ENCODE measurements at regions not wholly inside any gene's neighbourhood (a gene's known extent, or its start where the extent isn't known, plus 50 kb on each side); places are given as distances from the start of the nearest gene placed in this dataset.
"Not testable (repeated sequence)": the region's sequence is repeated elsewhere in the genome, so short reads cannot be mapped to it uniquely, and the experiment has no call there.

DNA sequence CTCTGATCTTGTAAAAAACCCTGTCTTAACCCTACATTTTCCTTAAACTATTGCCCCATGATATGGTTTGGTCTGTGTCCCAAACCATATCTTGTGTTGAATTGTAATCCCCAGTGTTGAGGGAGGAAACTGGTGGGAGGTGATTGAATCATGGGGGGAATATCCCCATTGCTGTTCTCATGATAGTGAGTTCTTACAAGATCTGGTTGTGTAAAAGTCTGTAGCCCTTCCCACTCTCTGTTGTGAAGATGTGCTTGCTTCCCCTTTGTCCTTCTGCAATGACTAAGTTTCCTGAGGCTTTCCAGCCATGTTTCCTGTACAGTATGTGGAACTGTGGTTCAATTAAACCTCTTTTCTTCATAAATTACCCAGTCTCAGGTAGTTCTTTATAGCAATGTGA lies 881.4 kb downstream of the DIPK2A start:
- peak; percentile 77 to 88 (median 86) for DNase-seq

DNA sequence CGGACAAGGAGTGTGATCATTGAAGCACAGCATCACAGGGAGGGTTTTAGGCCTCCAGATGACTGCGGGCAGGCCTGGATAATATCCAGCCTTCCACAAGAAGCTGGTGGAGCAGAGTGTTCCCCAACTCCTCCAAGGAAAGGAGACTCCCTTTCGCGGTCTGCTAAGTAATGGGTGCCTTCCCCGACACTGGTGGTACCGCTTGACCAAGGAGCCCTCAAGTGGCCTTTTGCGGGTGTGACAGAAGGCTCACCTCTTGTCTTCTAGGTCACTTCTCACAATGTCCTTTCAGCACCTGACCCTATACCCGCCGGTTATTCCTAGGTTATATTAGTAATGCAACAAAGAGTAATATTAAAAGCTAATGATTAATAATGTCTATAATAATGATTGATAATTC lies 882.4 kb downstream of the DIPK2A start:
- DNase-seq, result not testable (repeated sequence)

DNA sequence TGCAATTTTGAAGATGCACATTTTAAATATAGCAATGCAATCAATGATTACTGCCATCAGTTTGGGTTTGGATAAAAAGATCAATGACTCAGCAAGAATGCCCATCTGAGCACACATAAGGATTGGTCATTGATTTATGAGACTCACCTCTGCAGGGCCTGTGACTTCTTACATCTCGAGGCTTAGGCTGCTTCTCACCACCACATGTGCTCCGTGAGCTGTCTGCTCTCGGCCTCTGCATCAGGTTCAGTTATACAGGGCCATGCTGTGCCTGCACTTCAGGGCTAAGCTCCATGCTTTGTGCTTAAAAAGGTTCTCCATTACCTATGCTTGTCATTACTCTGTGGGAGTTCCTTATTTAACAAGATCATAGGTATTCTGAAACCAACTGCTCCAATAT lies 887.5 kb downstream of the DIPK2A start:
- no peak for DNase-seq

DNA sequence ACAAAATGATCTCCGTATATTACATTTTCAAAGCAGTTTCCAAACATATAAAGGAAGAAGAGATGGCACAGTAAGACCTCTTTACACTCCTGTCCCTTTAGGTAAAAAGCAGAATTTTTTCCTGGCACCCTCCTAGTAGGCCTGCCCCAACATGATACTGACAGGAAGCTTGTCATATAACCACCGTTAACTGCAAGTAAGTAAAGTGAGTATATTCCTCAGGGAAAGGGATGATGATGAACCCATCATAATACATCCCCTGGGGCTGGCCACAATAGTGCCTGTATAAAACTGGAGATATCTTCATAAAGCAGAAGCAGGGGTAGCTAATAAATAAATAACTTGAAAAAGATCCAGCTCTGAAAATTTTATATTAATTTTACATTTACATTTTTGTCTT lies 893.0 kb downstream of the DIPK2A start:
- no peak for DNase-seq

DNA sequence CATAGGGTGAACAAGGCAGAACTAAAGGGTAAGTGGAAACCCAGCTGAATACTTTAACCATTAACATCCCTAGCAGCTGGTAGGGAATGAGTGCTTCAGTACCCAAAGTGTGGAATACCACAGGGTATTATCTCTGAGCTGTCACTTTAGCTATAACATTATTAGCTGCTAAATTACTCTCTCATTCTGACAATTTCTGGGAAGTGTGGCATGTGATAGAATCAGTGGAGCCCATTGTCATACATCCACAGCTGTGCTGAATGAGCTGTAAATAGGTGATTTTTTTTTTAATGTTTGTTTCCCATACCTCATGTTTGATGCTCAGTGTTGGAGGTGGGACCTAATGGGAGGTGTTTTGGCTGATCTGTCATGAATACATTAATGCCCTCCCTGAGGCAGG lies 894.3 kb downstream of the DIPK2A start:
- DNase-seq, result no peak

DNA sequence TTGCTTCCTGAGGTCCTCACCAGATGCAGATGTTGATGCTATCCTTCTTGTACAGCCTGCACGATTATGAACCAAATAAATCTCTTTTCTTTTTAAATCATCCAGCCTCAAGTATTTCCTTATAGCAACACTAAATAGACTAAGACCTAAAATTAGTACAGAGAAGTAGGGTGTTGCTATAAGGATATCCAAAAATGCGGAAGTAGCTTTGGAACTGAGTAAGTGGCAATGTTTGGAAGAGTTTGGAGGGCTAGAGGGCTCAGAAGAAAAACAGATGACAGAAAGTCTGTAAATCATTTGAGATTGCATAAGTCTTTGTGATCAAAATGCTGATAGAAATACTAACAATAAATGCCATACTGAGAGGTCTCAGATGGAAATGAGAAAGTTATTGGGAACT lies 894.9 kb downstream of the DIPK2A start:
- peak; percentile 31 to 63 (median 61) for DNase-seq

DNA sequence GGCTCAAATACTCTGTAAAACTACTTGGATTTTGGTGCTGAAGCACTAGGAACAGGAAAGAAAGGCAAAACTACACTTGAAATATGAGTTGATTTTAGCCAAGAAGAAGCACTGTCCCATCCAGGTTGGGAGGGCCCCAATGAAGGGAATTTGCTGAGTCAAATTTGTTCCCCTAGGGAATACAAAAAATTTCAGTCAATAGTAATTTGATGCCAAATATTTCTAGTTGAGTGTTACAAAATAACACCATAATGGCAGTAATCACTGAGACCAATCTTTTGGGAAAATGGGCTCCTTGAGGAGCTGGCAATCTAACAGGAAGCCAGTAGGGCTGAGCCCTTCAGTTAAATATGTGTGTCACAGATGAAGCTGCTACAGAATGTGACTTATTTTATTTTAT lies 896.9 kb downstream of the DIPK2A start:
- no peak for DNase-seq

DNA sequence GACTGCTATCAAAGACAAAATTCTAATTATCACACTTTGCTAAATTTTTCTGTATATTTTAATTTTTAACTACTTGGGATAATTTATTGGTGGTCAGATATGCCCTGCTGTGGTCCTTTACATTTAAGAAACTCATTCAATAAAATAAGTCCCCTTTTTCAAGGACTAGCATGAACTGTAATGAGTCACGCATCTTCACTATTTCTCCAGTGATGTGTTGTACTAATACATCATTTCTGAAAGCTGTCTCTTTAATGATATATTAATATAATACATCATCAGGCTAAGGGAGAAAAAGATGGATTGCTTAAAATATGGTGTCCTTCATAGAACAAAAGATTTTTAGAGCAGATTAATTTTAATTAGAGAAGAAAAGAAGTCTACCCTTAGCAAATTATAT lies 901.4 kb downstream of the DIPK2A start:
- no peak for DNase-seq

DNA sequence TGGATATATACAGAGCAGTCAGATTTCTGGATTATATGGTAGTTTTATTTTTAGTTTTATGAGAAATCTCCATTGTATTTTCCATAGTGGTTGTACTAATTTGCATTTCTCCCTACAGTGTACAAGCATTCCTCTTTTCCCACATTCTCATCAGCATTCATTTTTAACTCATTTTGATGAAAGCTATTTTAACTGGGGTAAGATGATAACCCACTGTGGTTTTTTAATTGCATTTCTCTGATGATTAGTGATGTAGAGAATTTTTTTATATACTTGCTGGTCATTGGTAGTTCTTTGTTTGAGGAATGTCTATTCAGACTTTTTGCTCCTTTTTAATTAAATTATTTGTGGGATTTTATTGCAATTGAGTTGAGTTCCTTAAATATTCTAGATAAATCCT lies 903.6 kb downstream of the DIPK2A start:
- no peak for DNase-seq

DNA sequence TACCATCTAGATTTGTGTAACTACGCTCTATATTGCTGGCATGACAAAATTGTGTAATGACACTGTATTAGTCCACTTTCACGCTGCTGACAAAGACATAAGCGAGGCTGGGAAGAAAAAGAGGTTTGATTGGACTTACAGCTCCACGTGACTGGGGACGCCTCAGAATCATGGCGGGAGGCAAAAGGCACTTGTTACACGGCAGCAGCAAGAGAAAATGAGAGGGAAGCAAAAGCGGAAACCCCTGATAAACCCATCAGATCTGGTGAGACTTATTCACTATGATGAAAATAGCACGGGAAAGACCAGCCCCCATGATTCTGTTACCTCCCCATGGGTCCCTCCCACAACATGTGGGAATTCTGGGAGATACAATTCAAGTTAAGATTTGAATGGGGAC lies 905.7 kb downstream of the DIPK2A start:
- no peak for DNase-seq

DNA sequence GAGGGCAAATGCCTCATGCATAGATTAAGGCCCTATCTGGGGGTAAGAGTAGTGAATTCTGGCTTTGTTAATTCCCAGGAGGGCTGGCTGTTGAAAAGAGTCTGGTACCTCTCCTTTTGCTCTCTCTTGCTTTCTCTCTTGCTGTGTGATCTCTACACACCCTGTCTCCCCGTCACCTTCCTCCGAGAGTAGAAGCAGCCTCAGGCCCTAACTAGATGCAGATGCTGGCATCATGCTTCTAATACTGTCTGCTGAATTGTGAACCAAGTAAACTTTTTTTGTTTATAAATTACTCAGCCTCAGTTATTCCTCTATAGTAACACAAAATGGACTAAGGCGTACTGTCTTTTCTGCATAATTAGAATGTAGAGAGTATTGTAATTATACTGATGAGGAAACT lies 908.1 kb downstream of the DIPK2A start:
- DNase-seq, result no peak

DNA sequence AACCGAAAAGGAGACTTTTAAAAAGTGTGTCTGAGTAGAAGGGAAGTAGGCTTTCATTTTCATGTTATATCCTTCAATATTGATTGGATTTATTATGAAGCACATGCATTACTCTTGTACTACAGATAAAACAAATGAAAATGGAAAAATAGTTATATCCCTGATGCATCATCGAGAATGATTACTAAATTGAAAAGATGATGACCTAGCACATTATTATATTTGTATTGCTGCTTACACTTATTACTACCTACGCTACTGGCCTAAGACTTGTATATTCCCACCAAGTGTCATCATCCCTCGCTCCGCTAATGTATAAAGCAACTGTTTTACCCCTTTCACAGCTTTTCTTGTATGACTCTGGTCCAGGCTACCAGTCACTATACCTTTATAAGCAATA lies 922.4 kb downstream of the DIPK2A start:
- no peak for DNase-seq

DNA sequence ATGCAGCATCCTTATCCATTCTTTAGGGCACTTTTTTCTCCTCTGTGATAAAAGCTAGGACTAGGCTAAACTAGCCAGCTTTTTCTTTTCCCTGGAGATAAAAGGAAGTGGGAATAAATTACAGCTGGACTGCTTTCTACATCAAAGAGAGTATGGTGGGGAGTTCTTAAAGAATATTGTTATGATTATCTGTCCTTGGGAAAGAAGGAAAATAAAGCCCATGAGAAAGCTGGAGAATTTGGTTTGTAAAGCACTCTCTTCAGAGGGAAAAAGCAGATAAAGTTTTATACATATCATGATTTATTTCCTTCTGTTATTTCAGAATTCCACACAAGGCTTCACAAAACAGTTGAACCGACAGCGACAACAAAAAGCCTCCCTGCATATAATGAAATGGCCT lies 923.0 kb downstream of the DIPK2A start:
- no peak for DNase-seq

DNA sequence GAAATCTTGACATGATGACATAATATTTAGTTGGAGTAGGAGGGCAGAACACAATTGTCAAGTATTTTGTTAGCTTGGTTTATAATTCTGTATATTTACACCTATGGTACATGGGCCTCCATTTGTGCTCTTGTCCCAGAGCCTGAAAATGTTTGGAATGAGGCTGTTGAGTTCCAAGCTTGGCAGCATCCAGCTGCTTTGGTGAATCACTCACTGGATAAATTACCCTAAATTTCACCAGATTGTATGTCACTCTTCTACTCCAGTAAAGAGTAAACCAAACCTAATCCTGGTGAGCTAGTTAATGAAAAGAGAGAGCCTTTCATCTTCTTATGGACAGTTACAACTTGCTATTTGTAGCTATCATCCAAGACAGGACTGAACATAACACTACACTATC lies 928.7 kb downstream of the DIPK2A start:
- DNase-seq, result no peak

DNA sequence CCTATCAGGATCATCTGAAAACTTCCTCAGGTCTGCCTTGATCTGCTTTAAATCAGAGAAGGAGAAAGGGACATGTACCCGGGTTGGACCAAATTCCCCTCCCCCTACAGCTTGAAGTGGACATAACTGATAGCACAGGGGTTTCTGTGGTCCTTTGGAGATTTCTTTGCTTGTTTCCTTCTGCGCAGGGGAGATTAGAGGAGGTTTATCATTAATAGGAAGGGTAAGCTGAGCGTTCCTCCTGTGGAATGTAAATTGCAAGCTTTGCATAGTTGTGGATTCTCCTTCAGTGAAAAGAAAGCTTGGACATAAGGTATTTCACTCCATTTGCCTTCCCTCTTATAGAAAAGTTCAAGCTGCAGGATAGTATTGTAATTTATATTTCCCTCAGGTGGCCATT lies 936.0 kb downstream of the DIPK2A start:
- not testable (repeated sequence) for DNase-seq

DNA sequence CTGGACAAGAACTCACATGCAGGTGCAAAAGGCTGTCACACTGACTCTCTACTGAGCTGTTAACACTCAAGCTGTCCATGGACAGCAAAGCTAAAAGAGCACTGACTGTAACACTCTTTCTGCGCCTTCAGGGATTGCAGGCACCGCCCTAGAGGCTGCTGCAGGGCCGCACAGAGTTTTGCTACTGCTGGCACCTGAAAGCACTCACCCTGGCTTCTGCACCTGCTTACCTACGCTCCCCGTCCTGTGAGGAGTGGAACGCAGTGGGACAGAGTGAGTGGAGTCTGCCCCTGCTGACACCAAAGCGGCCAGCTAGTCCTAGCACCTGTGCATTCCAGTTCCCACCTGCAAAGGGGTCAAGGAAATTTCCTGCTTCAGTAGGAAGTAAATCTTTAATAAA lies 941.3 kb downstream of the DIPK2A start:
- no peak for DNase-seq

DNA sequence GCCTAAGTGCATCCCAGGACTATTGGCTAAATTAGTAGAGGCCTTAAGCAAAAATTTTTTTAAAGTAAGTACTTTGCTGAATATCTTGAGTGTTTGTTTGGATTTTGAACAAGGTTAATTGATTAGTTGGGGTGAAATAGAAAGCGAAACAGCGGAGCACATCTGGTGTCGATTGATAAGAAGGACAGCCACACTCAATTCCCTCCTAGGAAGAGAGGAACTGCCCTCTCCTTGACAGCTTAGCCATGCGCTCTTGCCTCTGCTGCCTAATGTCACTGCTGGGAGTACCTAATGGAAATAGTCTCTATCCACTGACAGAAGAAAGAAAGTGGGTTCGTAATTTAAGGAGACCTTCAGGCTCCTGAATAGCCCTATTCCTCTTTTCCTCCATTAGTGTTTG lies 943.6 kb downstream of the DIPK2A start:
- no peak for DNase-seq

DNA sequence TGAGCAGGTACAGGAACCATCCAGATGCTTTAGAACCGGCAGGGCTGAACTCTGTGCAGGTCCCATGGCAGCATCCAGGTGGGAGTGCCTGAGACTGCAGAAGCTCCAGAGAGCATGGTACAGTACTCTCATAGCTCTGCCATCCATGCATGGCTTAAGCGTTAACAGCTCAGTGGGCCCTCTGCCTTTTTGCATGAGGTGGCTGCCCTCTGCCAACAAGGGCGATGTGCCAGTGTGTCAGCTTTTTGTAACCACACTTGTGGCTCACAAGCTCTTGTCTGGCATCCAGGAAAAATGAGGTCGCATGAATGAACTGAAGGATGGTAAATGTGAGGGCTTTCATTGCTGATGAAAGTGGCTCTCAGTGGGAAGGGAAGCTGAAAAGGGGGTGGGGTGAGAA lies 950.1 kb downstream of the DIPK2A start:
- DNase-seq, result no peak

DNA sequence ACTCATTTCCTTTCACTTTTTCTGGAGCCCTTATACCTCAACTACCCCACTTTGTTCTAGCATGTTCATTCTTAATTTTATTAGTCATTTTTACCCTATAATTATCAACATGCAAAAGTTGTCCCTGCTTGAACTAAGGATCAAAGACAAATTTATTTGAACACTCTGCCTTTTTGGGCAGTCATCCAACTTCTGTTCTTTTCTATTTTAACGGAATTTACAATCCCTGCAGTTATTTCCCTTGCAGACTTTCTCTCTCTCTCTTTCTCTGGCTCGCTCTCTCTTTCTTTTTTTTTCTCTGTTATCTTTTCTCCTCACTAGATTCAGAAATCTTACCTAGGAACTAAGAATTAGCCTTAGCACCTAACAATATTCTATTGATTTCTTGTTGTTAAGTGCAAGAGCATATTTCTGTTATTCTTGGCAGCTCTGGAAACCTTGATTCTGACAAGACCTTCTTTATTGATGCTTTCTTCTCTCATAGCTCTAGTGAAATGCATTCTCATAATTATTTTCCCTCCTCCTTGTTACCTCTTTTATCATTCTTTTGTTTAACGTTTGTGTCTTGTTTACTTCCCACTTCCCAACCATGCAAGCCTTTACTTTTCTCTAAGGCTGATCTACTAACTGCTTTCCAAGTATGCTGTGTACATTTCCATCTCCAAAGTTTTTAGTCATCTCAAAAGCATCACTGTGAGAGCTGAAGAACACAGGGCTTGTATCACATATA lies 951.6 kb downstream of the DIPK2A start:
- no peak for DNase-seq

DNA sequence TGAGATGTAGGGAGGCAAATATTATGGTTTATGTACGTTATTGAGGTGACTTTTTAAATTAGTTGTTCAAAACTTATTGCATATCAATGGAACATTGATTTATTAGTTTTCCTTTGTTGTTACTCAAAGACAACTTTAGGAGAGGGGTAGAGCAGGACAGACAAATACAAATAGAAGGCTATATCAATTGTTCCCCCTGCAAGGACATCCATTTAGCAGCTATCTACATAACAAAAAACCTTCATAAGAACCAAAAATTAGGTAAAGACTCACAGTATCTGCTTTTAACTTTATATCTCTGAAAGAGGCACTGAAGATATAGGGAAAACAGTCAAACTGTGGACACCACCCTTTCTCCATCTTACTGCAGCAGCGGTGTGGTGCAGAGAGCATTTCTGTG lies 958.8 kb downstream of the DIPK2A start:
- DNase-seq, result no peak

DNA sequence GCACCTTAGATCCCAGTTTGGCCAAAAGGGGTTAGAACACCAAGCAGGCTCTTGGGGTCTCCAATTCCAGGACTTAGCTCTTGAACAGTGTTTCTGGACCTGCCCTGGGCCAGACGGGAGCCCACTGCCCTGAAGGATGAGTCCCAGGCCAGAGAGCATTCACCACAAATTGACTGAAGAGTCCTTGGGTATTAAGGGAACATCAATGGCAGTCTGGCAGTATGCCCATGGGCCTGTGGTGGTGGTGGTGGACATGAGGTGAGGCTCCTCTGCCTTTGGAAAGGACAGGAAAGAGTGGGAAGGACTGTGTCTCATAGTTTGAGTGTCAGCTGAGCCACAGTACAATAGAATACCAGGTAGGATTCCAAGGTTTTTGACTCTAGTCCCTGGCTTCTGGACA lies 960.0 kb downstream of the DIPK2A start:
- DNase-seq, result no peak

DNA sequence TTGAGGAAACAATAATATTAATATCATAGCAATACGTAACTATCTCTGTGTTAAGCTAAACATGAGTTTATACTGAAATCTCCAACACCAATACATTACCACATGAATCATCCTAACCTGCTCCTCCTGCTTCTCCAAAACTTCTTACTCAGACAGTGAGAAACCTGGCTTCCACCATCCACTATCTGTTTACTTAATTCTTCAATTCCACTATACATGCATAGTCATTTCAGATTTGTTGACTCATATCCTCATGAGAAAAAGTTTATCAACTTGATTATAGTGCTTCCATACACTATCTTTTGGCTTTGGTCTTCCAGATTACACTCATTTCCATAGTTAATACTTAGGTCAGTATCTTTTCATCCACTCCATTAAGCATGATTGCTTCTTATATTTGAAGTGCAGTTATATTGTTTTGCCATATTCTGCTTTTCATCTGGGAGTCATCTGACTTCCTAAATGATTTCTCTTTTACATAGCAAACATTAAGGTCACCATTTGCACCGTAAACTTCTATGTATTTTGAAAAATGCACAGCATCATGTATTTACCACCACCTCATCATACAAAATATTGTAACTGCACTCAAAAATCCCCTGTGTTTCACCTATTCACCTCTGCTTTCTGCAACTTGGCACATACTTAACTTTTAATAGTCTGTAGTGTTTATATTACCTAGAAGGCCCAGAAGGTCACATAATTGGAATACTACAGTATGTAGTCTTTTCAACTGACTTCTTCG lies 970.6 kb downstream of the DIPK2A start:
- no peak for DNase-seq

DNA sequence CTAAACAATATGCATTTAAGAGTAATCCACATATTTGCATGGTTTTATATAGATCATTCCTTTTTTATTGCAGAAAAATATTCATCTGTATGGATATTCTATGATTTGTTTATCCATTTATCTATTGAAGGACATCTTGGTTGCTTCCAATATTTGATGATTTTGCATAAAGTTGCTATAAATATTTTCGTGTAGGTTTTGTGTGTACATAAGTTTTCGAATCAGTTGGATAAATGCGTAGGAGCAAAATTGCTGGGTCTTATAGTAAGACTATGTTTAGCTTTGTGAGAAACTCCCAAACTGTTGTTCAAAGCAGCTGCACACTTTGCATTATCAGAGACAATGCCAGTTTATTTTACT lies 971.2 kb downstream of the DIPK2A start:
- DNase-seq, result no peak

DNA sequence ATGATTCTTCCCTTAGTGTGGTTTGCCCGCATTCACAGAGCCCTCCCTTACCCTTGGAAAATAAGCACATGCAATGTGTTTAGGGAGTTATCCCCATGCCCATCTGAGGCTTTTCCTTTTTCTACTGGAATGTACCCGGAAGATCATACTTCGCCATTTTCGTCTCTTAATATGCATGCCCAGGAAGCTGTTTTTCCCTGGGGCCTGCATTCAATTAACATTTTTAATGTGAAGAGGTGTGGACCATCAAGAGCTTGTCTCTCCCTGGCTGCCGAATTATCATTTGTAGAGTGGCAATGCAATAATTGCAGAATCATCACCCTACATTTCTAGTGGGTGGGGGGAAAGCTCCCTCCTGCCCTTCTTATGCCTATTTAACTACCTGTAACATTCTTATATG lies 976.3 kb downstream of the DIPK2A start:
- DNase-seq, result no peak

DNA sequence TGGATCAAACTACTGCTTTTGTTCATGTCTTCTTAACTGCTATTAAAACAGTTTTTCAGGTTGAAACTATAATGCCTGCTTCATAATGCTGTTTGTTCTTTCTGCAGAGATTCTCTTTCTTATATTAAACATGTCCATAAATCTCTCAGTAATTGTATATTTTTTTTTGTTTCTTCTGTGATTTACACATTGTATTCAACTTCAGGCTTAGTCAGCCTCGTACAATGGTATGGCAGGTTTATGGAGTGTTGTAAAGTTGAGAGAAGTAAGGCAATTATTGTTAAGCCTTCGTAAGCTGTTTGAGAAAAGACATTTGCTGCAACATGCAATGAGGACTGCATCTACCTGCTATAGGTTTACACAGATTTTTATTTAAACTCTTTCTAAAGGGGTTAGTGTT lies 977.1 kb downstream of the DIPK2A start:
- DNase-seq, result no peak

All from suppressor macrophage treated with lipopolysaccharide for 1 hour (primary cell).